ENCODE measurements at regions not wholly inside any gene's neighbourhood (a gene's known extent, or its start where the extent isn't known, plus 50 kb on each side); places are given as distances from the start of the nearest gene placed in this dataset.
"Not testable (repeated sequence)": the region's sequence is repeated elsewhere in the genome, so short reads cannot be mapped to it uniquely, and the experiment has no call there.

GRCh38 chr1:58850636-58851035 is 66.8 kb upstream of the JUN start:
- no peaks in the 10 kb centered on the region for H3K36me3 ChIP-seq
- peaks cover 18% of the 10 kb centered on the region for H3K4me1 ChIP-seq
- H3K27ac ChIP-seq = no peak overlapping the region
- H3K27me3 ChIP-seq = no peaks in the 10 kb centered on the region
- no peak overlapping the region for H3K4me3 ChIP-seq
- TF ChIP-seq CTCF (IDR thresholded peaks at IDR 0.05) (no peak), POLR2AphosphoS5 (IDR thresholded peaks at IDR 0.05; ENCODE audit: insufficient read depth in 1 of 2, low read depth in 1 of 2) (no peak), POLR2A (IDR thresholded peaks at IDR 0.05) (no peak)
- DNase-seq (ENCODE audit: extremely low spot score in 2 of 2) = no peak
- intact Hi-C loops (cut with DNase I) = no loop called here
- no peaks in the 10 kb centered on the region for H3K9me3 ChIP-seq

DNA sequence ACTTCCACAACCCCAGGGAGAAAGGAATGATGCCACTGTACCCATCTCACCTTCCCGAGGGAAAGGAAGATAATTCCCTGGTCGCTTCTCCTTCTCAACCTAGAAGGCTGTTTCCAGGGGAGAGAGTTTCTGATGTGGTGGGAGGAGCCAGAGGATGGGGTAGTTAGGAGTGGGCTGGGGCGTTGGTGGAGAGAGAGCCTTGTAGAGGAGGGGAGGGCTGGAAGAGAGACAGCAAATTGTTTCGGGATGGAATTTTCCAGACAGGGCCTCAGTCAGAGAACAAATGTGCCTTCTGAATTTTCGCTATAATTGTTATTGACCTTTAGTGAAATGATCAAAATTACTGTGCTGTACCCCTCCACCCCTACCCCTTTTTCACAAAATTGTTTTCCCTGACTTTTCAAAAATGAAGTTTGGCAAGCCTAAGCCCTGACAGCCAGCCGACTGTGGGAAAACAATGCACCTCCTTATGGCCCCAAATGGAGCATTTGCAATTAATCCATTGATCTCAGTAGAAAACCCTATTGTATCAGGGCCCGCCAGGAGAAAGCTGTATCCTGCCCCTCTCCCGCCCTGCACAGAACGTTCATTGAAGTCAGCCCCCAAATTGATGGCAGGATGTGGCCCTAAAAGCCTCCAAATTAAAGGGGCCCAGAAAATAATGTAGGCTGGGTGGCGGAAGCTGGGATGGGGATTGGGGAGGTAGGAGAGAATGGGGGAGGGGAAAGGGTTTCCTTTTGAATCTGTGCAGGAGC is 69.1 kb upstream of the JUN start:
- no peak for DNase-seq (ENCODE audit: extremely low spot score in 2 of 2)
- Histone ChIP-seq H3K27me3 (no peaks in the 10 kb centered on the region), H3K27ac (no peak overlapping the region), H3K4me1 (peaks cover 18% of the 10 kb centered on the region), H3K4me3 (no peak overlapping the region), H3K36me3 (no peaks in the 10 kb centered on the region), H3K9me3 (no peaks in the 10 kb centered on the region)
- TF ChIP-seq POLR2A (IDR thresholded peaks at IDR 0.05) (no peak), CTCF (IDR thresholded peaks at IDR 0.05) (no peak), POLR2AphosphoS5 (IDR thresholded peaks at IDR 0.05; ENCODE audit: insufficient read depth in 1 of 2, low read depth in 1 of 2) (no peak)
- intact Hi-C loops (cut with DNase I) = no loop called here

DNA sequence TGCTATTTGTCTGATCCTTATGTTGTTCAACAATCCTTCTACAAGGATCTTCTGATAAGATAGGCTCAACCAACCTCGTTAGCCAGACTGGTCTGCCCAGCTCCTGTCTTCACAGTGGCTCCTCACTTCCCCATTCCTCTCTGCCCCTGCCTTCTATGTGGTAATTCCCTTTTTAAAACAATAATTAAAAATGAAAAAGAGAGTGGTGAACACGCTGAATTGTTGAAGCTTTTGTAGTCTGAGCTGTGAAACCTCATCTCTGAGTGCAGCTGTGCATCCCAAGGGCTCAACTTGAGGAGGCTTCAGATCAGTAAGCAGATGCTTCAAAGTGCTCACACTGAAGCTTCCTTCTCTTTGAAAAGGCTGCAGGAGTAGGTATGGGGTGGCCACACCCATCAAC is 70.7 kb upstream of the JUN start:
- intact Hi-C loops (cut with DNase I) = no loop called here
- Histone ChIP-seq H3K27me3 (no peaks in the 10 kb centered on the region), H3K36me3 (no peaks in the 10 kb centered on the region), H3K27ac (no peak overlapping the region), H3K4me3 (no peak overlapping the region), H3K4me1 (peaks cover 6% of the 10 kb centered on the region), H3K9me3 (no peaks in the 10 kb centered on the region)
- DNase-seq (ENCODE audit: extremely low spot score in 2 of 2) = no peak
- TF ChIP-seq POLR2AphosphoS5 (IDR thresholded peaks at IDR 0.05; ENCODE audit: insufficient read depth in 1 of 2, low read depth in 1 of 2) = no peak
- TF ChIP-seq CTCF (IDR thresholded peaks at IDR 0.05) = no peak
- no peak for TF ChIP-seq POLR2A (IDR thresholded peaks at IDR 0.05)

DNA sequence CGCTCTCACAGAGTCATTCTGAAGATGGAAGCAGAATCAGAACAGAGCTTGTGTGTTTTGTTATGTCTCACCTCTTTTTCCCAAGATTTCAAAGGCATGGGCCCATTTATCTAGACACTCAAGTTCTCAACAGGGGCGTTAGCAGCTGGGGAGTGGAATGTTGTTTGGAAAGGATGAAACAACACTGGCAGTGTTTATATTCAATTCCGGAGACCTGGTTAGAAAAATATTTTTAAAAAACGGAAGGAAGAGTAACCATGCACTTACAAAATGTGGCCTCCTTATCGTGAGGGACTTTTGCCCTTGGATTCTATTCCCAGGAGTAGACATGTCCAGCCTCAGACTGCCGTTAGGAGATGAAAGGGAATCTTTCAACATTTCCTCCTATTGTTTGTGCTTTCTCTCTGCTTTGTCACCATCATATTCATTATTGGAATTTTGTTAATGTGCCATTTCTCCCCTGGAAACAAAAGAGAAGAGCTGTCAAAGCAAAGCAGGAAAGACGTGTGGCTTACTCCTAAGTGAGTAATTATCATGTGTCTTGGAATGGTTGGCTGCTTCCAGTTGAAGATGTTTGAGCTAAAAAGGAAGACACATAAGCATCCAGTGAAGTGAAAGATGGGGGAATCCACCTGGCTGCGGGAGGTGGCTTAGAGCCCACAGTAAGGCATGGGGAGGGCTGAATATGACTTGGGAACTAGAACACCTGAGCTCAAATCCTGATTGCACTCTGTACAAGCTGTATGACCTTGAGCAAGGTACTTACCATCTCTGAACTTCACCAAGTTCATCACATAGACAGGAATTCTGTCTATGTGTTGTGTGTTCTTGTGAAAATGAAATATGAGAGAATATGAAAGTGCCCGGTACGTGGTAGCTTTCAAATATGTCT is 71.7 kb upstream of the JUN start:
- no peaks in the 10 kb centered on the region for H3K9me3 ChIP-seq
- H3K27me3 ChIP-seq = no peaks in the 10 kb centered on the region
- intact Hi-C loops (cut with DNase I) = no loop called here
- H3K27ac ChIP-seq = no peak overlapping the region
- H3K36me3 ChIP-seq = no peaks in the 10 kb centered on the region
- DNase-seq (ENCODE audit: extremely low spot score in 2 of 2) = no peak
- no peak overlapping the region for H3K4me3 ChIP-seq
- H3K4me1 ChIP-seq = no peaks in the 10 kb centered on the region
- no peak for TF ChIP-seq POLR2AphosphoS5 (IDR thresholded peaks at IDR 0.05; ENCODE audit: insufficient read depth in 1 of 2, low read depth in 1 of 2)
- no peak for TF ChIP-seq CTCF (IDR thresholded peaks at IDR 0.05)
- TF ChIP-seq POLR2A (IDR thresholded peaks at IDR 0.05) = no peak

- H3K27me3 ChIP-seq; H3K4me1 ChIP-seq; DNase-seq (ENCODE audit: extremely low spot score in 2 of 2); H3K9me3 ChIP-seq; H3K4me3 ChIP-seq; intact Hi-C loops (cut with DNase I); H3K27ac ChIP-seq; H3K36me3 ChIP-seq: not testable (repeated sequence)
Observed at GRCh38 chr1:58856281-58856680, 72.4 kb upstream of the JUN start.
